Hematopoietic multipotent progenitor cell treated with erythropoietin and hydrocortisone succinate and interleukin-3 and kit ligand, for 17 days (in vitro differentiated cells): ENCODE measurements at regions not wholly inside any gene's neighbourhood (a gene's known extent, or its start where the extent isn't known, plus 50 kb on each side); places are given as distances from the start of the nearest gene placed in this dataset.

Experiments used
- DNase-seq: peaks from one replicate; pipeline ENCODE4 v3.0.0-alpha.2; 2015; ENCODE audit warnings: low spot score

- no peak for DNase-seq
Measured at GRCh38 chrX:137483554-137483953, 82.4 kb upstream of the ZIC3 start.

GRCh38 chrX:137482136-137482535 lies 83.8 kb upstream of the ZIC3 start:
- DNase-seq: no peak

- no peak for DNase-seq
Measured at GRCh38 chrX:137479386-137479785, 86.5 kb upstream of the ZIC3 start.

- no peak for DNase-seq
Measured at GRCh38 chrX:137441711-137442110, 124.2 kb upstream of the ZIC3 start.

- DNase-seq: no peak
Measured at GRCh38 chrX:137432609-137433008, 133.3 kb upstream of the ZIC3 start.

- DNase-seq: no peak
Measured at GRCh38 chrX:137431693-137432488, 134.0 kb upstream of the ZIC3 start.

- no peak for DNase-seq
Measured at GRCh38 chrX:137430984-137431475, 134.9 kb upstream of the ZIC3 start.

GRCh38 chrX:137430301-137430700 lies 135.6 kb upstream of the ZIC3 start:
- DNase-seq: no peak

GRCh38 chrX:137428766-137429591 lies 136.9 kb upstream of the ZIC3 start:
- no peak for DNase-seq

GRCh38 chrX:137428221-137428661 lies 137.7 kb upstream of the ZIC3 start:
- no peak for DNase-seq

GRCh38 chrX:137427816-137428215 lies 138.1 kb upstream of the ZIC3 start:
- DNase-seq: no peak

- no peak for DNase-seq
Measured at GRCh38 chrX:137427426-137427778, 138.5 kb upstream of the ZIC3 start.

- DNase-seq: no peak
Measured at GRCh38 chrX:137426695-137427425, 139.1 kb upstream of the ZIC3 start.

GRCh38 chrX:137425986-137426385 lies 139.9 kb upstream of the ZIC3 start:
- DNase-seq: no peak

- DNase-seq: no peak
Measured at GRCh38 chrX:137425273-137425902, 140.5 kb upstream of the ZIC3 start.

- DNase-seq: no peak
Measured at GRCh38 chrX:137424679-137425078, 141.2 kb upstream of the ZIC3 start.

- no peak for DNase-seq
Measured at GRCh38 chrX:137423241-137423640, 142.7 kb upstream of the ZIC3 start.

- no peak for DNase-seq
Measured at GRCh38 chrX:137418086-137418485, 147.8 kb upstream of the ZIC3 start.

GRCh38 chrX:137413190-137413589 lies 152.7 kb upstream of the ZIC3 start:
- DNase-seq: no peak

- DNase-seq: no peak
Measured at GRCh38 chrX:137405449-137406140, 160.3 kb upstream of the ZIC3 start.

- no peak for DNase-seq
Measured at GRCh38 chrX:137401092-137401491, 164.8 kb upstream of the ZIC3 start.
